Smooth muscle cell (in vitro differentiated cells): ENCODE measurements at regions not wholly inside any gene's neighbourhood (a gene's known extent, or its start where the extent isn't known, plus 50 kb on each side); places are given as distances from the start of the nearest gene placed in this dataset.
A peak's percentile ranks its signal among the peaks of the same experiment; 100 is the strongest.

ENCODE experiments used
- DNase-seq: peaks from one replicate; lab custom pipeline; 2025; ENCODE audit not compliant: unreplicated experiment; lab: John Stamatoyannopoulos, UW
- H2AFZ ChIP-seq: fragments of 200-600 bp; sonication (generic); 2 replicates; pipeline ENCODE4 v1.6.0; 2016; ENCODE audit warnings: antibody characterized with exemption, low read depth, mild to moderate bottlenecking
- H3F3A ChIP-seq: fragments of 200-600 bp; sonication (generic); 2 replicates; pipeline ENCODE4 v1.6.0; 2017; ENCODE audit warnings: antibody characterized with exemption, low read depth
- H3K27ac ChIP-seq: fragments of 200-600 bp; sonication (generic); 2 replicates; pipeline ENCODE4 v1.5.1; 2016; ENCODE audit warnings: low read depth, mild to moderate bottlenecking
- H3K27me3 ChIP-seq: fragments of 200-600 bp; sonication (generic); 2 replicates; pipeline ENCODE4 v1.6.1; 2016; ENCODE audit warnings: low read depth, mild to moderate bottlenecking
- H3K36me3 ChIP-seq: fragments of 200-600 bp; sonication (generic); 2 replicates; pipeline ENCODE4 v1.5.1; 2016; ENCODE audit warnings: low read depth
- H3K4me1 ChIP-seq: fragments of 200-600 bp; sonication (generic); 2 replicates; pipeline ENCODE4 v1.5.1; 2016; ENCODE audit warnings: low read depth
- H3K4me2 ChIP-seq: fragments of 200-600 bp; sonication (generic); 2 replicates; pipeline ENCODE4 v1.6.0; 2016; ENCODE audit warnings: mild to moderate bottlenecking
- H3K4me3 ChIP-seq: fragments of 200-600 bp; sonication (generic); 2 replicates; pipeline ENCODE4 v1.5.1; 2016; ENCODE audit warnings: mild to moderate bottlenecking
- H3K79me2 ChIP-seq: fragments of 200-600 bp; sonication (generic); 2 replicates; pipeline ENCODE4 v1.6.0; 2016; ENCODE audit warnings: low read depth, mild to moderate bottlenecking
- H3K9ac ChIP-seq: fragments of 200-600 bp; sonication (generic); 2 replicates; pipeline ENCODE4 v1.6.0; 2016; ENCODE audit warnings: low read depth
- H3K9me3 ChIP-seq: fragments of 200-600 bp; sonication (generic); replicated peaks from 2 replicates; pipeline ENCODE4 v1.5.1; 2016; ENCODE audit warnings: low read depth
- H4K20me1 ChIP-seq: fragments of 200-600 bp; sonication (generic); 2 replicates; pipeline ENCODE4 v1.6.0; 2016; ENCODE audit warnings: low read depth
- WGBS: methylation state at CpG from one replicate; pipeline ENCODE4 v1.1.7; 2016; ENCODE audit warnings: low lambda C conversion rate; 5-methylcytosine and 5-hydroxymethylcytosine counted together
- TF ChIP-seq, protein P1 (sequence below): fragments of 200-600 bp; sonication (generic); IDR thresholded peaks from 2 replicates; pipeline ENCODE4 v1.5.1; 2017; ENCODE audit warnings: borderline replicate concordance, mild to moderate bottlenecking, antibody characterized with exemption; ENCODE audit not compliant: insufficient read depth, poor library complexity, severe bottlenecking

DNA sequence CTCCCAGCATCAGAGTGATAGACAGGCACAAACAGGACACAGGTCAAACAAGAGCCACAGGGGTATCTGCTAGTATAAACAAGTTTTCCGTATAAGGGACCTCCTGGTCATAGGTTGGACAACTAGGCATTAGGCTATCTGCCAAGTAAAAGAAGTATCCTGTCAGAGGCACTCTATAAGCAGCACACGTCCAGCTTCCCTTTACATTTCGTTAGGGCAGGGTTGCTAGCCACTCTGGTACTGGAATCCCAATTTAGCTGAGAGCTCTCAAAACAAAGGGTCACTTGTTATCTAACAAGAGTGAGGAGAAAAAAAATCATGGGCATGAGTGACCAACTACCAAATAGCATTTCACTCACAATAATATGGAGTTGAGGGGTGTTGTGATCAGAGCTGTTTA lies 780.7 kb upstream of the DIAPH2 start:
- H3K4me2 ChIP-seq, result no peak overlapping the region
- H4K20me1 ChIP-seq, result no peaks in the 10 kb centered on the region
- H3K27ac ChIP-seq, result no peak overlapping the region
- H3K4me3 ChIP-seq, result no peak overlapping the region
- WGBS, result 49% methylated on average over 3 of the region's 3 CpGs
- TF ChIP-seq, protein P1, sequence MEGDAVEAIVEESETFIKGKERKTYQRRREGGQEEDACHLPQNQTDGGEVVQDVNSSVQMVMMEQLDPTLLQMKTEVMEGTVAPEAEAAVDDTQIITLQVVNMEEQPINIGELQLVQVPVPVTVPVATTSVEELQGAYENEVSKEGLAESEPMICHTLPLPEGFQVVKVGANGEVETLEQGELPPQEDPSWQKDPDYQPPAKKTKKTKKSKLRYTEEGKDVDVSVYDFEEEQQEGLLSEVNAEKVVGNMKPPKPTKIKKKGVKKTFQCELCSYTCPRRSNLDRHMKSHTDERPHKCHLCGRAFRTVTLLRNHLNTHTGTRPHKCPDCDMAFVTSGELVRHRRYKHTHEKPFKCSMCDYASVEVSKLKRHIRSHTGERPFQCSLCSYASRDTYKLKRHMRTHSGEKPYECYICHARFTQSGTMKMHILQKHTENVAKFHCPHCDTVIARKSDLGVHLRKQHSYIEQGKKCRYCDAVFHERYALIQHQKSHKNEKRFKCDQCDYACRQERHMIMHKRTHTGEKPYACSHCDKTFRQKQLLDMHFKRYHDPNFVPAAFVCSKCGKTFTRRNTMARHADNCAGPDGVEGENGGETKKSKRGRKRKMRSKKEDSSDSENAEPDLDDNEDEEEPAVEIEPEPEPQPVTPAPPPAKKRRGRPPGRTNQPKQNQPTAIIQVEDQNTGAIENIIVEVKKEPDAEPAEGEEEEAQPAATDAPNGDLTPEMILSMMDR, result no peak
- H3F3A ChIP-seq, result no peaks in the 10 kb centered on the region
- peaks cover 6% of the 10 kb centered on the region for H3K4me1 ChIP-seq
- H3K36me3 ChIP-seq, result no peaks in the 10 kb centered on the region
- no peaks in the 10 kb centered on the region for H3K27me3 ChIP-seq
- DNase-seq, result no peak
- H3K79me2 ChIP-seq, result no peaks in the 10 kb centered on the region
- H3K9ac ChIP-seq, result no peak overlapping the region
- H2AFZ ChIP-seq, result peak overlapping the region; percentile 44
- H3K9me3 ChIP-seq, result no peaks in the 10 kb centered on the region

DNA sequence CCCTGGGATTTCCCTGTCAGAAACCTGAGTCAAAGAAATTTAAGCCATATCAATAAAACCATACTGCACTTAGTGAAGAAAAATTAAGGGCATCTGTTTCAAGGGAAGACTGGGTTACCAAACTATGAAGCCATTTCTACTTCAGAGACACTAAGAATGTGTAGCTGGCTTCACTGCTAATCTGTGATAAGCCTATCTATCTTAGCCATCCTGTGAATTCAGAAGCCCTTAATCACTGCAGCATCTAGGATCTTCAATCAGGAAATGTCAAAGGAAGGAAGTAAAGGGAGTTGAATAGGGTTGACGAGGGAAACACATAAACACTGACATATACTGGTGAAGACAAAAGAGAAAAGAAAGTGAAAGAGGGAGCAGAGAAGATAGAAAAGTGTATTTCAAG lies 777.6 kb upstream of the DIAPH2 start:
- Histone ChIP-seq H3F3A (no peaks in the 10 kb centered on the region), H3K79me2 (no peaks in the 10 kb centered on the region), H2AFZ (peak overlapping the region; percentile 71), H3K4me1 (peaks cover 6% of the 10 kb centered on the region), H3K9ac (no peak overlapping the region), H3K27me3 (no peaks in the 10 kb centered on the region), H3K4me3 (no peak overlapping the region), H4K20me1 (no peaks in the 10 kb centered on the region), H3K27ac (no peak overlapping the region), H3K9me3 (no peaks in the 10 kb centered on the region), H3K36me3 (no peaks in the 10 kb centered on the region), H3K4me2 (peak overlapping the region; percentile 57)
- TF ChIP-seq, protein P1, result no peak
- 31% methylated on average over 1 of the region's 1 CpG for WGBS
- no peak for DNase-seq

DNA sequence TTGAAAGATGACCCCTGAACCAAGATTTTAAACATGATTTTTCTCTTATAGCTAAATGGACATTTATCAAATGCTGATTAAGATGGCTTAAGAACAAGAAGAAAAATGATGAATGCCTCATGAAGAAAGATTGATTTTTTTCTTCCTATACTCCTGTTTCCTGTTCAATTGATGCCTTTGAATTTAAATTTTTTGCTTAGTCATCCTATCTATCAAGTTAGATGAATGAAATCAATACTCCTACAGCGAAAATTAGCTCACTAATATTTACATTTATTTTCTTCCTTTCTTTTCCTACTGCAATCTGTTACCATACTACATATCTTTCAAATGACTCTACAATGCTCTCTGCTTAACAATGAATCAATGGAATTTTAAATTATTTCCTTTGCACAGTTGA lies 773.6 kb upstream of the DIAPH2 start:
- H3K4me2 ChIP-seq, result no peak overlapping the region
- no peak overlapping the region for H3K9ac ChIP-seq
- no peaks in the 10 kb centered on the region for H3K9me3 ChIP-seq
- no peak overlapping the region for H2AFZ ChIP-seq
- H3K27ac ChIP-seq, result no peak overlapping the region
- 74% methylated on average over 1 of the region's 1 CpG for WGBS
- peaks cover 6% of the 10 kb centered on the region for H3K4me1 ChIP-seq
- no peaks in the 10 kb centered on the region for H3K27me3 ChIP-seq
- DNase-seq, result no peak
- H3K4me3 ChIP-seq, result no peak overlapping the region
- no peaks in the 10 kb centered on the region for H3K79me2 ChIP-seq
- TF ChIP-seq, protein P1, result no peak
- H3K36me3 ChIP-seq, result no peaks in the 10 kb centered on the region
- H4K20me1 ChIP-seq, result no peaks in the 10 kb centered on the region
- no peaks in the 10 kb centered on the region for H3F3A ChIP-seq

DNA sequence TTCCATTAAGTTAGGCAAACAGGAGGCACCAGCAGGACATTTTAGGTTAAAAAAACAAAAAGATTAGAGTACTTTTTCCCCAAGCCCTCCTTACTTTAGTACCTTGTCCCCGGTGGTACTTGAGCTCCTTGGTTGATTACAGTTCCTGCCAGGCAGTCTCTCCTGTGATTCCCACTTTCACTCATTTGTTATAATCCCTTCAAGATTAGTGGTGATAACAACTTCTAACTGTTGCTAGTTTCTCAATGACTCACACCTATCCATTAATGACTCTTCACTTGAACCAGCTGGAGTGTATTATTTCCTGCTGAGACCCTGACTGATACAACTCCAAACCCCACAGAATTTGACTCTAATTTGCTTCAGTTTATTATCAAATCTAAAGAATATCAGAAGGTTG lies 765.0 kb upstream of the DIAPH2 start:
- no peaks in the 10 kb centered on the region for H3K27me3 ChIP-seq
- no peaks in the 10 kb centered on the region for H3K9me3 ChIP-seq
- WGBS, result 39% methylated on average over 1 of the region's 1 CpG
- H3K4me2 ChIP-seq, result no peak overlapping the region
- no peak overlapping the region for H3K27ac ChIP-seq
- H3K4me1 ChIP-seq, result no peaks in the 10 kb centered on the region
- H3F3A ChIP-seq, result no peaks in the 10 kb centered on the region
- no peaks in the 10 kb centered on the region for H3K36me3 ChIP-seq
- H3K79me2 ChIP-seq, result no peaks in the 10 kb centered on the region
- H2AFZ ChIP-seq, result no peak overlapping the region
- DNase-seq, result no peak
- no peaks in the 10 kb centered on the region for H4K20me1 ChIP-seq
- no peak overlapping the region for H3K9ac ChIP-seq
- no peak overlapping the region for H3K4me3 ChIP-seq
- TF ChIP-seq, protein P1, result no peak
